ENCODE measurements at regions not wholly inside any gene's neighbourhood (a gene's known extent, or its start where the extent isn't known, plus 50 kb on each side); places are given as distances from the start of the nearest gene placed in this dataset.

DNA sequence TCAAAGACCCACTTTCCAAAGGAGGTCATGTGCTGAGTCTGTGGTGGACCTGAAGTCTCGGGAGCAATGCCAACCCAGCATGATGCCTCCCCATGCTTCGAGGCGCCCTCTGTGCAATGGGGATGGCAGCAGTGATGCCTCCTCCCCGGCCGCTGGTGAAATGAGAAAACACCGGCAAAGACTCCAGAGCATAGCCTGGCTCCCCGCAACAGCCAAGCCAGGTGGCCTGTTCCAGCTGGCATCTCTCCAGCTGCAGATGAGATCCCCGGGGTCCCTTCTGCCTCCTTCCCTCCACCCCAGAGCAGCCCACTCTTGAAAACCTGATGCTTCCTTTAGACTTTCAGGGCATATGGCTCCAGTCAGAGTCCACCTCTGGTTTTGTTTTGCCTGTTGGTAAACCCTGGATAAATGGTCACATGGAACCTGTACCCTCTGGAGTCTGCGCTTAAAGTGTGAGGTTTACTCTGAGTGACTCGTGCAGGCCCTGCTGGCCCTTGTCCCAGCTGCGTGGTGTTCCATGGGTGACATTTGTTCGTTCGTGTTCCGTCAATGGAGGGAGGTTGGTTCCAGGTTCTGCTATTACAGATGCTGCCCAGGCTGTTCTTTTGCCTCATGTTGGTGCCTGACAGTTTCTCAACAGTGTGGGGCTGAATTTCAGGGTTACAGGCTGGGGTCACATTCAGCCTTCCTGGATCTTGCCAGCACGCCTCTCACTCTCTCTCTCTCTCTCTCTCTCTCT, 181.8 kb upstream of the CIBAR2 start:
- no peak for DNase-seq (ENCODE audit: low read depth in 1 of 2, low spot score in 1 of 2)
- Histone ChIP-seq H3K9me3 (ENCODE audit: low read depth) (no peaks in the 10 kb centered on the region), H3K27me3 (no peaks in the 10 kb centered on the region), H3K4me1 (ENCODE audit: low read depth) (peaks cover 13% of the 10 kb centered on the region), H3K27ac (no peak overlapping the region), H3K4me3 (no peak overlapping the region), H3K36me3 (no peaks in the 10 kb centered on the region)
- TF ChIP-seq, protein P1, sequence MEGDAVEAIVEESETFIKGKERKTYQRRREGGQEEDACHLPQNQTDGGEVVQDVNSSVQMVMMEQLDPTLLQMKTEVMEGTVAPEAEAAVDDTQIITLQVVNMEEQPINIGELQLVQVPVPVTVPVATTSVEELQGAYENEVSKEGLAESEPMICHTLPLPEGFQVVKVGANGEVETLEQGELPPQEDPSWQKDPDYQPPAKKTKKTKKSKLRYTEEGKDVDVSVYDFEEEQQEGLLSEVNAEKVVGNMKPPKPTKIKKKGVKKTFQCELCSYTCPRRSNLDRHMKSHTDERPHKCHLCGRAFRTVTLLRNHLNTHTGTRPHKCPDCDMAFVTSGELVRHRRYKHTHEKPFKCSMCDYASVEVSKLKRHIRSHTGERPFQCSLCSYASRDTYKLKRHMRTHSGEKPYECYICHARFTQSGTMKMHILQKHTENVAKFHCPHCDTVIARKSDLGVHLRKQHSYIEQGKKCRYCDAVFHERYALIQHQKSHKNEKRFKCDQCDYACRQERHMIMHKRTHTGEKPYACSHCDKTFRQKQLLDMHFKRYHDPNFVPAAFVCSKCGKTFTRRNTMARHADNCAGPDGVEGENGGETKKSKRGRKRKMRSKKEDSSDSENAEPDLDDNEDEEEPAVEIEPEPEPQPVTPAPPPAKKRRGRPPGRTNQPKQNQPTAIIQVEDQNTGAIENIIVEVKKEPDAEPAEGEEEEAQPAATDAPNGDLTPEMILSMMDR (IDR thresholded peaks at IDR 0.05; ENCODE audit: low read depth, low read length), result no peak

DNA sequence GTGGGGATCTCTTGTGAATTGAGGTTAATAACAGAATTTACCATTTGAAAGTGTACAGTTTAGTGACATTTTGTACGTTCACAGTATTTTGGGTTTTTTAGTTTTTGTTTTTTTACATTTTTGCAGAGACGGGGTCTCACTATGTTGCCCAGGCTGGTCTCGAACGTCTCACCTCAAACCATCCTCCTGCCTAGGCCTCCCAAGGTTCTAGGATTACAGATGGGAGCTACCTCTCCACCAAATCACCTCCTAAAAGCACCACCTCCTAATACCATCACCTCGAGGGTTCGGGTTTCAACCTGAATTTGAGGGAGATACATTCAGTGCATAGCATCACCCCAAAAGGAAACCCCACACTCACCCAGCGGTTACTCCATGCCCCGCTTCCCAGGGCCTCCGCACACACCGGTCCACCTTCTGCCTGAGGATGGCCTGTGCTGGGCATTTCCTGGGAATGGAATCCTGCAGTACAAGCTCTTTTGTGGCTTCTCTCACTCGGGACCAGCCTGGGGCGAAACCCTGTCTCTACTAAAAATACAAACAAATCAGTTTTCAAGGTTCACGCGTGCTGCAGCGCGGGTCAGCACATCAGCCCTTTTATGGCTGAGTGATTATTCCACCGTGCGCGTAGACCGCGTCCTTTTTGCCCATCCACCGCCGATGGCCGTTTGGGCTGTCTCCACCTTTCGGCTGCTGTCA, 182.7 kb upstream of the CIBAR2 start:
- H3K27ac ChIP-seq, result no peak overlapping the region
- H3K36me3 ChIP-seq, result no peaks in the 10 kb centered on the region
- TF ChIP-seq, protein P1 (IDR thresholded peaks at IDR 0.05; ENCODE audit: low read depth, low read length), result no peak
- H3K27me3 ChIP-seq, result no peaks in the 10 kb centered on the region
- H3K4me3 ChIP-seq, result no peak overlapping the region
- DNase-seq (ENCODE audit: low read depth in 1 of 2, low spot score in 1 of 2), result no peak
- peaks cover 13% of the 10 kb centered on the region for H3K4me1 ChIP-seq (ENCODE audit: low read depth)
- H3K9me3 ChIP-seq (ENCODE audit: low read depth), result no peaks in the 10 kb centered on the region

DNA sequence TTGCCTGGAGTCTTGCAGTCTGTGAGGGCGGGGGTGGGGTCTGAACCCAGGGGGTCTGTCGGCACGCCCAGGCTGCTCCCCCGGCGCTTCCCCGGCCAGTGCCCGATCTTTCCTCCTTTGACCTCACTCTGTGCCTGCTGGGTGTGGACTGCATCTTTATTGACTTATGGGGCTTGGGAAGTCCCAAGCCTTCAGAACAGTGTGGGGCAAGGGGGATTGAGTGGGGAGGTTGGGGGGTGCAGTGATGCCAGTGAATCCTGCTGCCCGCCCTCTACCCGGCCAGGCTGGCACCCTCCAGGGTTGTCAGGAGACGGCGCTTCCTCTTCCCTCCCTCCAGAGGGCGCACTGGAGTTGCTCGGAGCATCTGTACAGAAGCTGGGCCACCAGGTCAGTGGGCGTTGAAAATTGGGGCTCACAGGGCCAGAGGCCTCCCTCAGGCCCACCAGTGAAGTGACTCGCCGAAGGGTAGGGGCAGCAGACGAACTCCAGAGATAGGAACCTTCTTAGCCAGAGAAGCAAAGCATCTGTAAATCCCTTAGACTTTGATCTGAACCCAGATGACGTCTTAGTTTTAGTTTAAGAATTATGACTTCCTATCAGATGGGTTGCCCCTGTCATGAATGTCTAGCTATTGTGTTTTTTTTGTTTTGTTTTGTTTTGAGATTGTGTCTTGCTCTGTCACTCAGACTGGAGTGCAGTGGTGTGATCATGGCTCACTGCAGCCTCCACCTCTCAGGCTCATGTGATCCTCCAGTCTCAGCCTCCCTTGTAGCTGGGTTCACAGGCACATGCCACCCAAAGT, 184.8 kb upstream of the CIBAR2 start:
- no peak overlapping the region for H3K27ac ChIP-seq
- no peaks in the 10 kb centered on the region for H3K27me3 ChIP-seq
- H3K36me3 ChIP-seq, result no peaks in the 10 kb centered on the region
- no peaks in the 10 kb centered on the region for H3K9me3 ChIP-seq (ENCODE audit: low read depth)
- TF ChIP-seq, protein P1 (IDR thresholded peaks at IDR 0.05; ENCODE audit: low read depth, low read length), result peak; percentile 65
- no peak overlapping the region for H3K4me3 ChIP-seq
- peaks cover 18% of the 10 kb centered on the region for H3K4me1 ChIP-seq (ENCODE audit: low read depth)
- peak; percentile 28 to 48 for DNase-seq (ENCODE audit: low read depth in 1 of 2, low spot score in 1 of 2)

DNA sequence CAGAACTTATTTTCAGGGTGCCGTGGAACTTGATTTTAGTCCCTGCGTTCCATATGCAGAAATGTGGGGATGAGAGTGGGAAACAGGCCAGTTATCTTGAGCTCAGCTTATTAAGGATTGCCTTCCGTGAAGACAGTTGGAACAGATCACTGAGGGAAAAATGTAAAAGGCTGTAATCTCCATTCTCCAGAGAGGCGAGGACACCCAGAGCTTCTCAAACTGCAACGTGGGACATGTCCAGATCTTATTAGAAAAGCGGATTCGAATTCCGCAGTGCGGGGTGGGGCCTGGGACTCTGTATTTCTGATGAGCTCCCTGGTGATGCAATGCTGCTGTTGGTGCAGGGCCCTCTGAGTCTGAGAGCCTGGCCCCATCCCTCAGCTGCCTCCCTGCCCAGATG, 185.6 kb upstream of the CIBAR2 start:
- DNase-seq (ENCODE audit: low read depth in 1 of 2, low spot score in 1 of 2), result no peak
- H3K4me1 ChIP-seq (ENCODE audit: low read depth), result peaks cover 25% of the 10 kb centered on the region
- no peak overlapping the region for H3K27ac ChIP-seq
- no peaks in the 10 kb centered on the region for H3K9me3 ChIP-seq (ENCODE audit: low read depth)
- TF ChIP-seq, protein P1 (IDR thresholded peaks at IDR 0.05; ENCODE audit: low read depth, low read length), result no peak
- H3K4me3 ChIP-seq, result no peak overlapping the region
- H3K36me3 ChIP-seq, result no peaks in the 10 kb centered on the region
- H3K27me3 ChIP-seq, result no peaks in the 10 kb centered on the region

DNA sequence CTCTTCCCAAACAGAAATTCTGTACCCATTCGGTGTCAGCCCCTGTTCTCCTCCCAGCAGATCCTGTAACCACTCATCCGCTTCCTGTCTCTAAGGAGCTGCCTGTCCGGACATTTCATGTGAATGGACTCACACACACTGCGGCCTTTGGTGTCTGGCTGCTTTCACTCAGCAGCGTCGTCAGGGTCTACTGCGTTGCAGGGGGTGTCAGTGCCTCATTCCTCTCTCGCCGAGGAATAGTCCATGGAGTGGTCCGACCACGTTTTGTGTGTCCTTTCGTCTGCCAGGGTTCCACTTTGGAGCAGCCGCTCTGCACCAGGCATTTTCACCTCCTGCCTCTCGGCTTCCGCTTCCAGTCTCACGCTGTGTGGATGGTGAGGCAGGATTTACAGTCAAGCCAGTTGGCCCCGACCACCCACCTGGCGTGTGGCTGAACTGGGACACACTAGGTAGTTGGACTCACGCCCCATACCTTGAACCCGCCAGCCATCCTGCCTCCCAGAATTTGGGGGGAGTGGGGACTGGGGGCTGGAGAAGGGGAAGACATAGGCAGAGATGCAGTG, 188.2 kb upstream of the CIBAR2 start:
- H3K27me3 ChIP-seq, result no peaks in the 10 kb centered on the region
- H3K4me3 ChIP-seq, result no peak overlapping the region
- TF ChIP-seq, protein P1 (IDR thresholded peaks at IDR 0.05; ENCODE audit: low read depth, low read length), result no peak
- peaks cover 27% of the 10 kb centered on the region for H3K4me1 ChIP-seq (ENCODE audit: low read depth)
- no peak for DNase-seq (ENCODE audit: low read depth in 1 of 2, low spot score in 1 of 2)
- H3K9me3 ChIP-seq (ENCODE audit: low read depth), result no peaks in the 10 kb centered on the region
- peak overlapping the region; percentile 10 for H3K27ac ChIP-seq
- no peaks in the 10 kb centered on the region for H3K36me3 ChIP-seq
